ENCODE measurements at regions not wholly inside any gene's neighbourhood (a gene's known extent, or its start where the extent isn't known, plus 50 kb on each side); places are given as distances from the start of the nearest gene placed in this dataset.

DNA sequence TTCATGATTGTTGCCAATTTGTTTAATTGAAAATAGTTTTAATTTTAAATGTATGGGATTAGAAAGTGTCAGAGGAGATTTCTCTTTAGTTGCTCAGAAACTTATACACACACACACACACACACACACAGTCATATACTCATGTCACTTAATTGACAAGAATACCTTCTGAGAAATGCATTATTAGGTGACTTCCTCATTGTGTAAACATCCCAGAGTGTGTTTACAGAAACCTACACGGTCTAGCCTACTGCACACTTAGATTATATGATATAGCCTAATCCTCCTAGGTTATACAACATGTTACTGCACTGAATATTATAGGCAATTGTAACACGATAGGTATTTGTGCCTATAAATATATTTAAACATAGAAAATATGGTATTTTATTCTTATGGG, 1327.4 kb downstream of the FSTL5 start:
- TF ChIP-seq CTCF (IDR thresholded peaks at IDR 0.05; ENCODE audit: control extremely low read depth, extremely low read depth) = no peak
- no peak overlapping the region for H3K4me3 ChIP-seq
- H3K9me3 ChIP-seq (ENCODE audit: control insufficient read depth in 4 of 4, insufficient read depth in 3 of 4, low read length in 3 of 4) = no peaks in the 10 kb centered on the region
- no peaks in the 10 kb centered on the region for H3K36me3 ChIP-seq (ENCODE audit: control insufficient read depth in 4 of 4, insufficient read depth in 4 of 4, low read length in 4 of 4)
- no peaks in the 10 kb centered on the region for H3K27me3 ChIP-seq (ENCODE audit: control insufficient read depth in 3 of 3, insufficient read depth in 3 of 3, low read length in 2 of 3)
- WGBS, 2 donors = 43 to 52% methylated on average over 2 of the region's 2 CpGs
- DNase-seq (peak in 1 of 3 donors; percentile 26), ATAC-seq (ENCODE audit: insufficient read depth, low FRiP score) (no peak)
- H3K9ac ChIP-seq (ENCODE audit: insufficient read depth in 1 of 2, low read length in 2 of 2) = no peak overlapping the region
- no peak overlapping the region for H3K27ac ChIP-seq (ENCODE audit: low read depth in 1 of 2, low read length in 1 of 2)
- peaks cover 0 to 2% (median 0%) of the 10 kb centered on the region in 5 donors for H3K4me1 ChIP-seq (ENCODE audit: control insufficient read depth in 5 of 5, insufficient read depth in 5 of 5, low read length in 5 of 5)

- H3K4me3 ChIP-seq = no peak overlapping the region
- H3K27ac ChIP-seq (ENCODE audit: low read depth in 1 of 2, low read length in 1 of 2) = no peak overlapping the region
- H3K9ac ChIP-seq (ENCODE audit: insufficient read depth in 1 of 2, low read length in 2 of 2) = no peak overlapping the region
- no peaks in the 10 kb centered on the region for H3K36me3 ChIP-seq (ENCODE audit: control insufficient read depth in 4 of 4, insufficient read depth in 4 of 4, low read length in 4 of 4)
- no peaks in the 10 kb centered on the region for H3K27me3 ChIP-seq (ENCODE audit: control insufficient read depth in 3 of 3, insufficient read depth in 3 of 3, low read length in 2 of 3)
- TF ChIP-seq CTCF (IDR thresholded peaks at IDR 0.05; ENCODE audit: control extremely low read depth, extremely low read depth) = no peak
- H3K4me1 ChIP-seq (ENCODE audit: control insufficient read depth in 5 of 5, insufficient read depth in 5 of 5, low read length in 5 of 5) = no peaks in the 10 kb centered on the region
- H3K9me3 ChIP-seq (ENCODE audit: control insufficient read depth in 4 of 4, insufficient read depth in 3 of 4, low read length in 3 of 4) = no peaks in the 10 kb centered on the region
- DNase-seq (no peak), ATAC-seq (ENCODE audit: insufficient read depth, low FRiP score) (no peak)
- 86 to 95% methylated on average over 2 of the region's 2 CpGs for WGBS, 2 donors
Observed at GRCh38 chr4:160846121-160846520, 1317.7 kb downstream of the FSTL5 start.

DNA sequence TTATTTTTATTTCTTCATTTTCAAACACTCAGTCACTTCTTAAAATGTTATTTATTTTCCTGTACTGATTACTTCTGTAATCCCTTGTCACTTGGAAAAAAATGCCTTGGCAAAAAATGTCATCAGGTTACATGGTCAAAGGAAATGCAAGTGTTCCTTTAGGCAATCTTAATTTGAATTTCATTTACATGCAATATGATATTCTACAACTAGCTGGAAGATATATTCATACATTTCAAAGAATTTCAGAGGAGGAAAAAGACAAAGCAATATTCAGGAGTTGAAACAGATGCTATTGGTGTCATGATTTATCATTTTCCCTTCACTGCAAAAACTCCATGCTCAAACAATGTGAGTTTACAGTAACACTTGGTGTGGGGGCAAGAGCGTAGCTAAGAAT, 1316.6 kb downstream of the FSTL5 start:
- Histone ChIP-seq H3K9ac (ENCODE audit: insufficient read depth in 1 of 2, low read length in 2 of 2) (no peak overlapping the region), H3K27ac (ENCODE audit: low read depth in 1 of 2, low read length in 1 of 2) (no peak overlapping the region), H3K4me1 (ENCODE audit: control insufficient read depth in 5 of 5, insufficient read depth in 5 of 5, low read length in 5 of 5) (no peaks in the 10 kb centered on the region), H3K9me3 (ENCODE audit: control insufficient read depth in 4 of 4, insufficient read depth in 3 of 4, low read length in 3 of 4) (no peaks in the 10 kb centered on the region), H3K36me3 (ENCODE audit: control insufficient read depth in 4 of 4, insufficient read depth in 4 of 4, low read length in 4 of 4) (no peaks in the 10 kb centered on the region), H3K4me3 (no peak overlapping the region), H3K27me3 (ENCODE audit: control insufficient read depth in 3 of 3, insufficient read depth in 3 of 3, low read length in 2 of 3) (no peaks in the 10 kb centered on the region)
- no peak for DNase-seq
- TF ChIP-seq CTCF (IDR thresholded peaks at IDR 0.05; ENCODE audit: control extremely low read depth, extremely low read depth) = no peak
- WGBS, 2 donors = 88 to 98% methylated on average over 1 of the region's 1 CpG
- no peak for ATAC-seq (ENCODE audit: insufficient read depth, low FRiP score)

- no peaks in the 10 kb centered on the region for H3K9me3 ChIP-seq (ENCODE audit: control insufficient read depth in 4 of 4, insufficient read depth in 3 of 4, low read length in 3 of 4)
- DNase-seq (no peak), ATAC-seq (ENCODE audit: insufficient read depth, low FRiP score) (no peak)
- H3K27ac ChIP-seq (ENCODE audit: low read depth in 1 of 2, low read length in 1 of 2) = no peak overlapping the region
- no peaks in the 10 kb centered on the region for H3K4me1 ChIP-seq (ENCODE audit: control insufficient read depth in 5 of 5, insufficient read depth in 5 of 5, low read length in 5 of 5)
- H3K9ac ChIP-seq (ENCODE audit: insufficient read depth in 1 of 2, low read length in 2 of 2) = no peak overlapping the region
- 69 to 74% methylated on average over 4 of the region's 4 CpGs for WGBS, 2 donors
- H3K27me3 ChIP-seq (ENCODE audit: control insufficient read depth in 3 of 3, insufficient read depth in 3 of 3, low read length in 2 of 3) = no peaks in the 10 kb centered on the region
- H3K36me3 ChIP-seq (ENCODE audit: control insufficient read depth in 4 of 4, insufficient read depth in 4 of 4, low read length in 4 of 4) = no peaks in the 10 kb centered on the region
- H3K4me3 ChIP-seq = no peak overlapping the region
- no peak for TF ChIP-seq CTCF (IDR thresholded peaks at IDR 0.05; ENCODE audit: control extremely low read depth, extremely low read depth)
Observed at GRCh38 chr4:160848489-160848888, 1315.3 kb downstream of the FSTL5 start.

Measured in lung (tissue), 11 donors.